ENCODE measurements at regions not wholly inside any gene's neighbourhood (a gene's known extent, or its start where the extent isn't known, plus 50 kb on each side); places are given as distances from the start of the nearest gene placed in this dataset.

DNA sequence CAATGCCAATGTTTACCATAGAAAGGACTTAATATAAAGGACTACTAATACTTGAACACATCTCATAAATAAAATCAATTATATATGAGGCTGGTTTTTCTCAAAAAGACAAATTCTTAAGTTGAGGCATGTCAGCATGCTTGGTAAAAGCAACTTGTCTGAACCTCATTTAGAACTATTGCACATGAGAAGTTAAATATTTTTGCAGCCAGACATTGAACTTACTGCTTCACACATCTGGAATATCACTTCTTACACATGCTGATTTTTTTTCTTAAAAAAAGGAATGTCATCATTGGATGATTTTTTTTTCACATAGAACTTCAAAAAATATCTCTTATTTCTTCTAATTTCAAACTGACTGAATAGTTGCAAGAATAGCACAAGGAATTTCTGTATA lies 609.0 kb downstream of the EPHA4 start:
- no peak for DNase-seq (ENCODE audit: low read depth)
- TF ChIP-seq, protein P1, sequence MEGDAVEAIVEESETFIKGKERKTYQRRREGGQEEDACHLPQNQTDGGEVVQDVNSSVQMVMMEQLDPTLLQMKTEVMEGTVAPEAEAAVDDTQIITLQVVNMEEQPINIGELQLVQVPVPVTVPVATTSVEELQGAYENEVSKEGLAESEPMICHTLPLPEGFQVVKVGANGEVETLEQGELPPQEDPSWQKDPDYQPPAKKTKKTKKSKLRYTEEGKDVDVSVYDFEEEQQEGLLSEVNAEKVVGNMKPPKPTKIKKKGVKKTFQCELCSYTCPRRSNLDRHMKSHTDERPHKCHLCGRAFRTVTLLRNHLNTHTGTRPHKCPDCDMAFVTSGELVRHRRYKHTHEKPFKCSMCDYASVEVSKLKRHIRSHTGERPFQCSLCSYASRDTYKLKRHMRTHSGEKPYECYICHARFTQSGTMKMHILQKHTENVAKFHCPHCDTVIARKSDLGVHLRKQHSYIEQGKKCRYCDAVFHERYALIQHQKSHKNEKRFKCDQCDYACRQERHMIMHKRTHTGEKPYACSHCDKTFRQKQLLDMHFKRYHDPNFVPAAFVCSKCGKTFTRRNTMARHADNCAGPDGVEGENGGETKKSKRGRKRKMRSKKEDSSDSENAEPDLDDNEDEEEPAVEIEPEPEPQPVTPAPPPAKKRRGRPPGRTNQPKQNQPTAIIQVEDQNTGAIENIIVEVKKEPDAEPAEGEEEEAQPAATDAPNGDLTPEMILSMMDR (IDR thresholded peaks at IDR 0.05; ENCODE audit: low read length, missing control alignments) = no peak
- no peak overlapping the region for H3K4me3 ChIP-seq (replicated peaks; ENCODE audit: low read depth, low read length)

DNA sequence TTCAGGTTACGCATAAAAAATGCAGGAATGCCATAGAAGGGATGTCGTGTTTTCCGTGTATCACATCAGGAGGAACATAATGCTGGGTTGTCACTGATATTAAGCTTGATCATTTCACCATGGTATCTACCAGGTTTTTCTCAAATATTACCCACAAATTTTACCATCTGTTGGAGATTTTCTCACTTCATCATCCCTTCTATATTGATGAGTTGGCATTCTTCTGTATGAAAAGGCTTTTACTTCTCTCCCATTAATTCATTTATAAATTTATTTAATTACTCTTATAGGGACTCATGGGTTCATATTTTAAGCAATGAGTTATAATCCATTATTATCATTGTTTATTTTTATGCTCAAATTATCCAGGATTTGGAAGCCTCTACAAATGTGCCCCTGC lies 608.2 kb downstream of the EPHA4 start:
- TF ChIP-seq, protein P1 (IDR thresholded peaks at IDR 0.05; ENCODE audit: low read length, missing control alignments) = no peak
- no peak for DNase-seq (ENCODE audit: low read depth)
- H3K4me3 ChIP-seq (replicated peaks; ENCODE audit: low read depth, low read length) = no peak overlapping the region

DNA sequence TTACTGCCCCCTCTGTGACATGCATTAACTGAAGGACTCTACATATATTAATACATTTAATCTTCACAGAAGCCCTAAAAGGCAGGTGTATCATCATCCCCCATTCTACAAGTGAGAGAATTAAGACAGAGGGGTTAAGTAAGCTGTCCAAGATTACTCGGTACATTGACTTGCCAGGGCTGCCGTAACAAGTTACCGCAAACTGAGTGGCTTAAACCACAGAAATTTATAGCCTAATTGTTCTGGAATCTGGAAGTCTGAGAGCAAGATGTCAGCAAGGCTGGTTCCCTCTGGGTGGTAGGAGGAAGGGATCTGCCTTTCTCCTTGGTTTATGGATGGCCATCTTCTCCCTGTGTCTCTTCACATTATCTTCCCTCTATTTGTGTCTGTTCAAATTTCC lies 605.5 kb downstream of the EPHA4 start:
- peak; percentile 38 for DNase-seq (ENCODE audit: low read depth)
- H3K4me3 ChIP-seq (replicated peaks; ENCODE audit: low read depth, low read length) = no peak overlapping the region
- TF ChIP-seq, protein P1 (IDR thresholded peaks at IDR 0.05; ENCODE audit: low read length, missing control alignments) = no peak

DNA sequence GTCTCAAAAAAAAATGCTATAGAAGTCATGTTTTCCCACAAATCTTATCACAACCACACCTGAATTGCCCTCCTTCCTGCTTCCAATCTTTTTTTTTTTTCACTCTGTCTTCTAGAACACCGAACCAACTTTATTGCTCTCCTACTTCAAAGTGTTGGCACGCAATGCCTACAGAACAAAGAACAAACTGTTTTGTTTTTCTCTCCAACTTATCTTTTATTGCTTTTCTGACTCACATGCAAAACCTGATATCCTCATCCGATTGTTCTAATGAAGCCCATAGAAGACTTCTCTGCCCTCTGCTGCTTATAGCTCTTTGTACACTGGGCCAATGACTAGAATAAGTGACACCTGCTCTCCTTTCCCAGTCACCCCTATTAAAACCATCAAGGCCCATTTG lies 602.8 kb downstream of the EPHA4 start:
- TF ChIP-seq, protein P1 (IDR thresholded peaks at IDR 0.05; ENCODE audit: low read length, missing control alignments) = no peak
- H3K4me3 ChIP-seq (replicated peaks; ENCODE audit: low read depth, low read length) = no peak overlapping the region
- no peak for DNase-seq (ENCODE audit: low read depth)

DNA sequence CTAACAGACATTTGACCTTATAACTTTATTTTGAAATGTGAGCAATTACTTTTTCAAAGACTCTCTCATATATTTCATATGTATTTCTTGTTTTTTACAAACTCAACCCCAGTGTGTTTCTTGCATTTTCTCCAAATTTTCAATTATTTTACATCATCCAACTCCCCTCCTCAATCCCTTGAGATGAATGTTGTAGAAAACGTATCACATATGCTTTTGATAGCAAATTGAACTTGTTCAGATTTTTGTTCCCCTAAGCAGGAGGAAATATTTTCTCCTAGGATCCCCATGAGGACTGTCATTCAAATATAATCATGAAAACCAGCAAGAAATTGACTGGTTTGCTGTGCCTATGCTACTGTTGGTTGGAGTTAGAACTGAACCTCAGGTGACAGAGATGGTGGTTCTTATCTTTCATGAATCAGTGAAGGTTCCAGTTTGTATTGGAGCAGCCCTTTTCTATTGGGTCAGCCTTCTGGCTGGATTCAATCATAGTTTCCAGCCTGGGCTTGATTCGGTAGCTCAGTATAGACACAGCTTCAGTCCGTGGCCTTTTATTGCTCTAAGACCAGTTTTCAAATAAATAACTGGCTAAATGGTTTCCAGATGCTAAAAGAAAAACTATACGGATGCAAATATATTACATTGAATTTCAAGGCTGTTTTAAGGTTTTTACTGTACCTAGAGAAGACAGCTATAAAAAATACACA lies 591.0 kb downstream of the EPHA4 start:
- TF ChIP-seq, protein P1 (IDR thresholded peaks at IDR 0.05; ENCODE audit: low read length, missing control alignments) = no peak
- DNase-seq (ENCODE audit: low read depth) = no peak
- no peak overlapping the region for H3K4me3 ChIP-seq (replicated peaks; ENCODE audit: low read depth, low read length)

DNA sequence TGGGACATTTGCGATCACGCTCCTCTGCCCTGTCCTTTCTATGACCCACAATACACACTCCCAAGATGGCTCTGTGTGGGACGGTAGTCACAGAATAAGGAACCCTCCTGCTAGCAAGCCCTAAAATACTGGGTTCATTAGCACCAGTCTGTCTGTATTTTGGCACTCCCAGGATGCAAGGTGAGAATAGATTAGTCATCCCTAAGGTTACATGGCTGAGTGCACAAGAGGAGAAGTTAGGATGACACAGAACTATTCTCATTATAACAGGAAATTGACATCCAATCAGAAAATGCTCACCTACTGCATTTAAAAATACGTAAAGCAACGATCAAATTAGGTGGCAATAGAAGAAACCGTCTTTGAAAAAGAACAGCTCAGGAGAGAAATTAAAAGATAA lies 590.2 kb downstream of the EPHA4 start:
- TF ChIP-seq, protein P1 (IDR thresholded peaks at IDR 0.05; ENCODE audit: low read length, missing control alignments) = no peak
- no peak for DNase-seq (ENCODE audit: low read depth)
- H3K4me3 ChIP-seq (replicated peaks; ENCODE audit: low read depth, low read length) = no peak overlapping the region

DNA sequence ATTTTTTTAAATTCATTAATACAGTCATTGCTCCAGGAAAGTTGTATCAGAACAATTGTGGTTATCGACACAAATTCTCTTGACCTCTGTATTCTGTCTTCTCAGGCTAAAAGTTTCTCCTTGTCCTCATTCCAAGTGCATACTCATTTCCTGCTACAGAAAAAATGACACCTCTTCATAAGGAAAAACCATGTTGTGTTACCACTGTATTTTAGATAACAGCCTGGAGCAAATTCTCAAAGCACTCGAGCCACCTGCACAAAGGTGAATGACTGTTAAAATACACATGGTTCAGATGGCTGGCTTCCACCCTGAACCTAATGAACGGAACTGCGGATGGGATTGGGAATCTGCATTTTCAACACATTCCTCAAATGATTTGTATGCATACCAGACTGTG lies 586.5 kb downstream of the EPHA4 start:
- no peak for DNase-seq (ENCODE audit: low read depth)
- TF ChIP-seq, protein P1 (IDR thresholded peaks at IDR 0.05; ENCODE audit: low read length, missing control alignments) = no peak
- no peak overlapping the region for H3K4me3 ChIP-seq (replicated peaks; ENCODE audit: low read depth, low read length)
